HepG2 (cell line): ENCODE measurements at regions not wholly inside any gene's neighbourhood (a gene's known extent, or its start where the extent isn't known, plus 50 kb on each side); places are given as distances from the start of the nearest gene placed in this dataset.

Source experiments
- ATAC-seq: fragments of 200-7000 bp; cut with Tn5 transposase; 3 replicates; pipeline ENCODE4 v1.9.1; 2020; ENCODE audit warnings: mild to moderate bottlenecking, moderate library complexity
- BruUV-seq: library from RNA; stranded (reverse); fragments of 400-500 nt; replicated peaks from 2 replicates; lab custom pipeline; 2021; lab: Mats Ljungman, UMichigan
- CTCF ChIA-PET: fragments of 300-600 bp; formaldehyde crosslinking; extraction: SDS; loops from one replicate; lab custom pipeline; 2021; ENCODE audit warnings: low total read pairs, inconsistent platforms, low intra/inter-chr PET ratio; lab: Yijun Ruan, JAX
- POLR2A ChIA-PET: fragments of 350-600 bp; sonication (Branson Sonifier 250); formaldehyde crosslinking; loops from one replicate; lab custom pipeline; 2020; ENCODE audit warnings: antibody characterized with exemption, inconsistent platforms; lab: Yijun Ruan, JAX
- DNase-seq: peaks from one replicate; pipeline ENCODE4 v3.0.0-alpha.2; 2015; ENCODE audit warnings: low spot score
- FAIRE-seq: peaks from 3 replicates; lab custom pipeline; 2011; peaks lifted over from hg19 to GRCh38; lab: Jason Lieb, UNC
- H2AFZ ChIP-seq: one replicate; pipeline ENCODE4 v1.6.1; 2011; ENCODE audit warnings: low read length, inconsistent platforms
- H3K27ac ChIP-seq: fragments of 300-600 bp; 3 replicates; pipeline ENCODE4 v1.8.0; 2011; ENCODE audit warnings: mixed run types, mild to moderate bottlenecking, mixed read lengths, low read length, inconsistent platforms; ENCODE audit not compliant: insufficient read depth; ENCODE audit errors: extremely low read length
- H3K27me3 ChIP-seq, 2 experiments: fragments of 200-600 bp in 1 of 2; 2 replicates in 1 of 2; 3 replicates in 1 of 2; pipeline versions ENCODE4 v1.6.0 to v1.8.0; 2011; ENCODE audit warnings: low read length in 2 of 2, mild to moderate bottlenecking in 2 of 2, moderate library complexity in 2 of 2, inconsistent platforms in 1 of 2; ENCODE audit not compliant: insufficient read depth in 2 of 2, control insufficient read depth in 1 of 2
- H3K36me3 ChIP-seq, 2 experiments: fragments of 200-600 bp in 1 of 2; replicated peaks in 1 of 2; 2 replicates in 1 of 2; 3 replicates in 1 of 2; pipeline versions ENCODE4 v1.5.1 to v1.8.0; 2011; ENCODE audit warnings: low read length in 2 of 2, inconsistent platforms in 1 of 2; ENCODE audit not compliant: insufficient read depth in 2 of 2, control insufficient read depth in 1 of 2
- H3K4me1 ChIP-seq: 2 replicates; pipeline ENCODE4 v1.5.1; 2012; ENCODE audit warnings: low read length, inconsistent platforms; ENCODE audit not compliant: insufficient read depth
- H3K4me2 ChIP-seq: 2 replicates; pipeline ENCODE4 v1.6.0; 2011; ENCODE audit warnings: low read depth, low read length, inconsistent platforms
- H3K4me3 ChIP-seq, 3 experiments: fragments of 200-600 bp in 1 of 3; sonication (generic), shearing (Covaris generic) in 1 of 3; replicated peaks in 1 of 3; 2 replicates each; pipeline ENCODE4 v1.5.1; 2011 to 2016; ENCODE audit warnings: low read length in 3 of 3, inconsistent platforms in 2 of 3, low read depth in 2 of 3, mild to moderate bottlenecking in 2 of 3, control low read depth in 1 of 3, mixed read lengths in 1 of 3; ENCODE audit not compliant: insufficient read depth in 1 of 3
- H3K79me2 ChIP-seq: one replicate; pipeline ENCODE4 v1.6.1; 2011; ENCODE audit warnings: low read length, inconsistent platforms; ENCODE audit not compliant: insufficient read depth
- H3K9ac ChIP-seq: 2 replicates; pipeline ENCODE4 v1.6.0; 2011; ENCODE audit warnings: mild to moderate bottlenecking, low read depth, low read length, inconsistent platforms; ENCODE audit not compliant: insufficient read depth
- H3K9me3 ChIP-seq: 2 replicates; pipeline ENCODE4 v1.5.1; 2012; ENCODE audit warnings: mild to moderate bottlenecking, low read length
- H4K20me1 ChIP-seq: 2 replicates; pipeline ENCODE4 v1.6.0; 2011; ENCODE audit warnings: inconsistent platforms, mild to moderate bottlenecking, low read length, moderate library complexity; ENCODE audit not compliant: insufficient read depth
- CEBPB ChIP-seq: IDR thresholded peaks from 2 replicates; pipeline ENCODE4 v1.6.1; 2011; ENCODE audit warnings: low read depth, low read length, improper control_type of control experiment, borderline replicate concordance
- CREB1 ChIP-seq, 2 experiments: fragments of 450-650 bp in 1 of 2; IDR thresholded peaks; 2 replicates each; pipeline ENCODE4 v1.6.1; 2016 to 2017; ENCODE audit warnings: control low read depth in 1 of 2, mild to moderate bottlenecking in 1 of 2, missing compliant biosample characterization in 1 of 2, missing genetic modification characterization in 1 of 2
- KLF6 ChIP-seq: IDR thresholded peaks from 2 replicates; pipeline ENCODE4 v1.8.0; 2016; ENCODE audit warnings: missing biosample characterization, missing genetic modification reagents
- RXRA ChIP-seq: sonication (generic); formaldehyde crosslinking; IDR thresholded peaks from 2 replicates; pipeline ENCODE4 v1.5.1; 2020; ENCODE audit warnings: missing genetic modification reagents
- ZHX1 ChIP-seq: sonication (generic); formaldehyde crosslinking; IDR thresholded peaks from 2 replicates; pipeline ENCODE4 v1.8.1; 2022; ENCODE audit warnings: low read depth, mild to moderate bottlenecking, missing genetic modification reagents
- WGBS: methylation state at CpG from one replicate; pipeline ENCODE4 v1.1.6; 2017; ENCODE audit warnings: low lambda C conversion rate; 5-methylcytosine and 5-hydroxymethylcytosine counted together
- in situ Hi-C: cut with HindIII; loops from 2 replicates; pipeline ENCODE4 v1.10.0; 2017; ENCODE audit warnings: low pct_unique_long_range_greater_than_20kb; ENCODE audit not compliant: extremely low pct_ligation_motif_present
- intact Hi-C: fragments of 100-400 bp; cut with micrococcal nuclease; formaldehyde crosslinking; loops from one replicate; pipeline ENCODE4 v1.10.0; 2022; ENCODE audit not compliant: unreplicated experiment

GRCh38 chr9:34773306-34773910, 63.5 kb upstream of the CCL21 start (continued):
- TF ChIP-seq ZHX1 (CRISPR knock-in tag) = no peak
- TF ChIP-seq, all 625 proteins: peak for 0

- POLR2A ChIA-PET = no interaction called here
- in situ Hi-C loops (no loop called here), intact Hi-C loops (no loop called here)
- TF ChIP-seq CREB1 (IDR thresholded peaks at IDR 0.05) (peak; percentile 45; the same call in 1 of the 2 replicates), CREB1 (CRISPR knock-in tag; IDR thresholded peaks at IDR 0.05) (no peak), KLF6 (CRISPR knock-in tag) (no peak), CEBPB (peak; percentile 49; the same call in 1 of the 2 replicates), RXRA (no peak)
- Histone ChIP-seq H3K27me3 (no peaks in the 10 kb centered on the region), H4K20me1 (no peaks in the 10 kb centered on the region), H3K4me1 (no peaks in the 10 kb centered on the region), H3K4me2 (no peak overlapping the region), H3K27ac (no peak overlapping the region), H3K79me2 (no peaks in the 10 kb centered on the region), H2AFZ (no peak overlapping the region), H3K36me3 (no peaks in the 10 kb centered on the region), H3K9me3 (no peaks in the 10 kb centered on the region), H3K4me3 (no peak overlapping the region), H3K9ac (no peak overlapping the region)
- 15% methylated on average over 4 of the region's 4 CpGs for WGBS
- no peak for ATAC-seq
- no peak for FAIRE-seq
- DNase-seq = no peak
- CTCF ChIA-PET = no interaction called here
- no TSS peak for BruUV-seq
These were observed 61.1 kb upstream of the CCL21 start for GRCh38 chr9:34771007-34771406.
